ACC112 (cell line): ENCODE measurements at regions not wholly inside any gene's neighbourhood (a gene's known extent, or its start where the extent isn't known, plus 50 kb on each side); places are given as distances from the start of the nearest gene placed in this dataset.

ENCODE experiments used
- H2AFZ ChIP-seq: fragments of 200-600 bp; sonication (generic); one replicate; pipeline ENCODE4 v1.6.0; 2017; ENCODE audit warnings: antibody characterized with exemption, low read length; ENCODE audit not compliant: unreplicated experiment
- H3K27ac ChIP-seq: fragments of 200-600 bp; sonication (generic); 2 replicates; pipeline ENCODE4 v1.5.1; 2014; ENCODE audit warnings: low read depth, mild to moderate bottlenecking, antibody characterized with exemption, low read length, moderate library complexity
- H3K27me3 ChIP-seq: fragments of 200-600 bp; sonication (generic); 2 replicates; pipeline ENCODE4 v1.6.1; 2014; ENCODE audit warnings: mild to moderate bottlenecking, antibody characterized with exemption, low read length, moderate library complexity, mixed read lengths; ENCODE audit not compliant: insufficient read depth
- H3K36me3 ChIP-seq: fragments of 200-600 bp; sonication (generic); 2 replicates; pipeline ENCODE4 v1.6.1; 2016; ENCODE audit warnings: mild to moderate bottlenecking, antibody characterized with exemption, low read length, moderate library complexity, mixed read lengths; ENCODE audit not compliant: insufficient read depth
- H3K4me1 ChIP-seq: fragments of 200-600 bp; sonication (generic); one replicate; pipeline ENCODE4 v1.6.1; 2016; ENCODE audit warnings: low read length, mixed read lengths; ENCODE audit not compliant: insufficient read depth, unreplicated experiment, control insufficient read depth
- H3K4me3 ChIP-seq: fragments of 200-600 bp; sonication (generic); 2 replicates; pipeline ENCODE4 v1.5.1; 2014; ENCODE audit warnings: mild to moderate bottlenecking, low read depth, low read length
- H3K79me2 ChIP-seq: fragments of 200-600 bp; sonication (generic); one replicate; pipeline ENCODE4 v1.6.0; 2016; ENCODE audit warnings: low read length; ENCODE audit not compliant: control insufficient read depth, unreplicated experiment, insufficient read depth

- no peaks in the 10 kb centered on the region for H3K4me1 ChIP-seq
- no peaks in the 10 kb centered on the region for H3K36me3 ChIP-seq
- no peak overlapping the region for H3K27ac ChIP-seq
- peaks cover 18% of the 10 kb centered on the region for H3K27me3 ChIP-seq
- H3K79me2 ChIP-seq, result no peaks in the 10 kb centered on the region
- no peak overlapping the region for H3K4me3 ChIP-seq
- H2AFZ ChIP-seq, result no peak overlapping the region
Observed at GRCh38 chr12:124174451-124175348, 120.2 kb upstream of the RFLNA start.

- Histone ChIP-seq H2AFZ (no peak overlapping the region), H3K27ac (no peak overlapping the region), H3K4me3 (no peak overlapping the region), H3K4me1 (no peaks in the 10 kb centered on the region), H3K79me2 (no peaks in the 10 kb centered on the region), H3K36me3 (no peaks in the 10 kb centered on the region), H3K27me3 (peaks cover 18% of the 10 kb centered on the region)
Observed at GRCh38 chr12:124175704-124176103, 119.2 kb upstream of the RFLNA start.

GRCh38 chr12:124177276-124177950, 117.5 kb upstream of the RFLNA start:
- no peaks in the 10 kb centered on the region for H3K79me2 ChIP-seq
- no peak overlapping the region for H3K27ac ChIP-seq
- no peaks in the 10 kb centered on the region for H3K36me3 ChIP-seq
- H3K4me1 ChIP-seq, result no peaks in the 10 kb centered on the region
- no peak overlapping the region for H2AFZ ChIP-seq
- H3K27me3 ChIP-seq, result peaks cover 18% of the 10 kb centered on the region
- H3K4me3 ChIP-seq, result no peak overlapping the region

- Histone ChIP-seq H3K27ac (no peak overlapping the region), H3K4me1 (no peaks in the 10 kb centered on the region), H3K36me3 (no peaks in the 10 kb centered on the region), H3K79me2 (no peaks in the 10 kb centered on the region), H2AFZ (no peak overlapping the region), H3K4me3 (no peak overlapping the region), H3K27me3 (peaks cover 18% of the 10 kb centered on the region)
Observed at GRCh38 chr12:124177951-124178316, 117.0 kb upstream of the RFLNA start.

GRCh38 chr12:124179936-124180607, 114.8 kb upstream of the RFLNA start:
- Histone ChIP-seq H2AFZ (no peak overlapping the region), H3K4me3 (no peak overlapping the region), H3K79me2 (no peaks in the 10 kb centered on the region), H3K36me3 (no peaks in the 10 kb centered on the region), H3K4me1 (no peaks in the 10 kb centered on the region), H3K27me3 (peaks cover 11% of the 10 kb centered on the region; the same call in 1 of the 2 replicates), H3K27ac (no peak overlapping the region)

GRCh38 chr12:124183172-124183571, 111.7 kb upstream of the RFLNA start:
- no peaks in the 10 kb centered on the region for H3K36me3 ChIP-seq
- H3K27ac ChIP-seq, result no peak overlapping the region
- no peak overlapping the region for H3K4me3 ChIP-seq
- H2AFZ ChIP-seq, result no peak overlapping the region
- no peaks in the 10 kb centered on the region for H3K27me3 ChIP-seq
- no peaks in the 10 kb centered on the region for H3K4me1 ChIP-seq
- H3K79me2 ChIP-seq, result no peaks in the 10 kb centered on the region

- Histone ChIP-seq H3K27ac (no peak overlapping the region), H3K4me1 (no peaks in the 10 kb centered on the region), H3K36me3 (no peaks in the 10 kb centered on the region), H3K79me2 (no peaks in the 10 kb centered on the region), H3K4me3 (no peak overlapping the region), H3K27me3 (no peaks in the 10 kb centered on the region), H2AFZ (no peak overlapping the region)
Observed at GRCh38 chr12:124184456-124184855, 110.4 kb upstream of the RFLNA start.

GRCh38 chr12:124185971-124186686, 108.8 kb upstream of the RFLNA start:
- no peaks in the 10 kb centered on the region for H3K4me1 ChIP-seq
- H2AFZ ChIP-seq, result no peak overlapping the region
- no peak overlapping the region for H3K4me3 ChIP-seq
- H3K79me2 ChIP-seq, result no peaks in the 10 kb centered on the region
- H3K27me3 ChIP-seq, result no peaks in the 10 kb centered on the region
- H3K27ac ChIP-seq, result no peak overlapping the region
- no peaks in the 10 kb centered on the region for H3K36me3 ChIP-seq

- Histone ChIP-seq H3K79me2 (no peaks in the 10 kb centered on the region), H2AFZ (no peak overlapping the region), H3K27me3 (no peaks in the 10 kb centered on the region; the same call in 1 of the 2 replicates), H3K36me3 (no peaks in the 10 kb centered on the region), H3K4me1 (no peaks in the 10 kb centered on the region), H3K4me3 (no peak overlapping the region), H3K27ac (no peak overlapping the region)
Observed at GRCh38 chr12:124188084-124188483, 106.8 kb upstream of the RFLNA start.
